Astrocyte (in vitro differentiated cells and primary cell): ENCODE measurements at regions not wholly inside any gene's neighbourhood (a gene's known extent, or its start where the extent isn't known, plus 50 kb on each side); places are given as distances from the start of the nearest gene placed in this dataset.

Source experiments
- DNase-seq: peaks from one replicate; pipeline ENCODE4 v3.0.0-alpha.2; 2010; ENCODE audit warnings: low read depth
- FAIRE-seq: peaks from 2 replicates; lab custom pipeline; 2011; peaks lifted over from hg19 to GRCh38; lab: Jason Lieb, UNC
- H2AFZ ChIP-seq: 2 replicates; pipeline ENCODE4 v1.6.0; 2012; ENCODE audit warnings: low read depth, low read length, inconsistent platforms
- H3K27ac ChIP-seq: 2 replicates; pipeline ENCODE4 v1.5.1; 2011; ENCODE audit warnings: low read depth, low read length, inconsistent platforms
- H3K27me3 ChIP-seq: 2 replicates; pipeline ENCODE4 v1.6.0; 2011; ENCODE audit warnings: low read length, inconsistent platforms; ENCODE audit not compliant: insufficient read depth
- H3K36me3 ChIP-seq: 2 replicates; pipeline ENCODE4 v1.5.1; 2011; ENCODE audit warnings: low read length, inconsistent platforms; ENCODE audit not compliant: insufficient read depth
- H3K4me1 ChIP-seq: 2 replicates; pipeline ENCODE4 v1.5.1; 2011; ENCODE audit warnings: low read length, inconsistent platforms; ENCODE audit not compliant: insufficient read depth
- H3K4me2 ChIP-seq: 2 replicates; pipeline ENCODE4 v1.6.0; 2012; ENCODE audit warnings: low read length, inconsistent platforms
- H3K4me3 ChIP-seq: 2 replicates; pipeline ENCODE4 v1.5.1; 2011; ENCODE audit warnings: low read depth, mild to moderate bottlenecking, low read length, inconsistent platforms; ENCODE audit not compliant: insufficient read depth
- H3K79me2 ChIP-seq: 2 replicates; pipeline ENCODE4 v1.6.0; 2012; ENCODE audit warnings: mild to moderate bottlenecking, low read length, inconsistent platforms; ENCODE audit not compliant: insufficient read depth
- H3K9ac ChIP-seq: 2 replicates; pipeline ENCODE4 v1.6.0; 2012; ENCODE audit warnings: mild to moderate bottlenecking, low read length, inconsistent platforms
- H3K9me3 ChIP-seq: 2 replicates; pipeline ENCODE4 v1.5.1; 2012; ENCODE audit warnings: low read depth, mild to moderate bottlenecking, low read length, inconsistent platforms; ENCODE audit not compliant: insufficient read depth
- H4K20me1 ChIP-seq: 2 replicates; pipeline ENCODE4 v1.6.0; 2012; ENCODE audit warnings: low read length, inconsistent platforms; ENCODE audit not compliant: insufficient read depth
- H3K27ac Mint-ChIP-seq: one replicate; pipeline ENCODE4 v1.8.0; 2021; ENCODE audit warnings: mild to moderate bottlenecking, mixed read lengths; ENCODE audit not compliant: unreplicated experiment
- H3K27me3 Mint-ChIP-seq: one replicate; pipeline ENCODE4 v1.8.0; 2021; ENCODE audit warnings: low read depth, mixed read lengths; ENCODE audit not compliant: unreplicated experiment
- H3K36me3 Mint-ChIP-seq: one replicate; pipeline ENCODE4 v1.8.0; 2021; ENCODE audit warnings: low read depth, mixed read lengths; ENCODE audit not compliant: unreplicated experiment
- H3K4me1 Mint-ChIP-seq: one replicate; pipeline ENCODE4 v1.8.0; 2021; ENCODE audit warnings: low read depth, mixed read lengths; ENCODE audit not compliant: unreplicated experiment
- H3K4me3 Mint-ChIP-seq: one replicate; pipeline ENCODE4 v1.8.0; 2021; ENCODE audit warnings: mild to moderate bottlenecking, moderate library complexity, mixed read lengths; ENCODE audit not compliant: unreplicated experiment
- H3K9me3 Mint-ChIP-seq: one replicate; pipeline ENCODE4 v1.8.0; 2021; ENCODE audit warnings: mild to moderate bottlenecking, mixed read lengths; ENCODE audit not compliant: unreplicated experiment
- CTCF ChIP-seq: IDR thresholded peaks from 2 replicates; pipeline ENCODE4 v1.5.1; 2011; ENCODE audit warnings: low read depth, mild to moderate bottlenecking, inconsistent platforms, low read length, moderate library complexity; ENCODE audit not compliant: insufficient read depth
- EZH2 ChIP-seq: IDR thresholded peaks from 2 replicates; pipeline ENCODE4 v1.6.1; 2012; ENCODE audit warnings: mild to moderate bottlenecking, low read length, inconsistent platforms; ENCODE audit not compliant: insufficient read depth

- no peaks in the 10 kb centered on the region for H3K27me3 Mint-ChIP-seq
- H3K27ac ChIP-seq: no peak overlapping the region
- no peak for FAIRE-seq
Measured at GRCh38 chr18:25451077-25451658, 99.2 kb upstream of the ZNF521 start.

GRCh38 chr18:25449046-25449445, 97.1 kb upstream of the ZNF521 start:
- H3K9me3 Mint-ChIP-seq: peaks cover 6% of the 10 kb centered on the region
- no peak overlapping the region for H3K9ac ChIP-seq
- no peaks in the 10 kb centered on the region for H3K36me3 ChIP-seq
- no peaks in the 10 kb centered on the region for H3K4me1 ChIP-seq
- H3K9me3 ChIP-seq: no peaks in the 10 kb centered on the region
- H3K4me1 Mint-ChIP-seq: peaks cover 11% of the 10 kb centered on the region
- no peaks in the 10 kb centered on the region for H4K20me1 ChIP-seq
- no peak overlapping the region for H3K4me3 Mint-ChIP-seq
- no peak overlapping the region for H3K27ac Mint-ChIP-seq
- no peak overlapping the region for H3K27ac ChIP-seq
- H3K27me3 Mint-ChIP-seq: no peaks in the 10 kb centered on the region
- H2AFZ ChIP-seq: no peak overlapping the region
- H3K27me3 ChIP-seq: no peaks in the 10 kb centered on the region
- TF ChIP-seq CTCF (no peak), EZH2 (no peak)
- no peaks in the 10 kb centered on the region for H3K36me3 Mint-ChIP-seq
- no peak overlapping the region for H3K4me3 ChIP-seq
- FAIRE-seq (no peak), DNase-seq (no peak)
- H3K4me2 ChIP-seq: no peak overlapping the region
- no peaks in the 10 kb centered on the region for H3K79me2 ChIP-seq

More at GRCh38 chr18:25451077-25451658, 99.2 kb upstream of the ZNF521 start:
- H3K4me1 ChIP-seq: no peaks in the 10 kb centered on the region
- Mint-ChIP-seq H3K4me3 (no peak overlapping the region), H3K27ac (no peak overlapping the region), H3K9me3 (peaks cover 6% of the 10 kb centered on the region), H3K36me3 (no peaks in the 10 kb centered on the region), H3K4me1 (peaks cover 19% of the 10 kb centered on the region)
- H3K36me3 ChIP-seq: no peaks in the 10 kb centered on the region
- H3K9me3 ChIP-seq: no peaks in the 10 kb centered on the region
- no peak for TF ChIP-seq CTCF
- no peak for TF ChIP-seq EZH2
- no peaks in the 10 kb centered on the region for H3K27me3 ChIP-seq
- DNase-seq: no peak
- H2AFZ ChIP-seq: no peak overlapping the region
- H4K20me1 ChIP-seq: no peaks in the 10 kb centered on the region
- H3K9ac ChIP-seq: no peak overlapping the region
- H3K4me2 ChIP-seq: no peak overlapping the region
- no peaks in the 10 kb centered on the region for H3K79me2 ChIP-seq
- no peak overlapping the region for H3K4me3 ChIP-seq

GRCh38 chr18:25446972-25447371, 95.0 kb upstream of the ZNF521 start:
- FAIRE-seq: no peak

More at GRCh38 chr18:25446972-25447371, 95.0 kb upstream of the ZNF521 start:
- Mint-ChIP-seq H3K4me3 (no peak overlapping the region), H3K27ac (no peak overlapping the region), H3K36me3 (no peaks in the 10 kb centered on the region), H3K27me3 (no peaks in the 10 kb centered on the region), H3K9me3 (peaks cover 6% of the 10 kb centered on the region), H3K4me1 (peaks cover 8% of the 10 kb centered on the region)
- DNase-seq: no peak
- Histone ChIP-seq H3K4me3 (no peak overlapping the region), H3K4me1 (no peaks in the 10 kb centered on the region), H3K36me3 (no peaks in the 10 kb centered on the region), H3K9me3 (no peaks in the 10 kb centered on the region), H3K27me3 (no peaks in the 10 kb centered on the region), H3K27ac (no peak overlapping the region), H4K20me1 (no peaks in the 10 kb centered on the region), H3K79me2 (no peaks in the 10 kb centered on the region), H3K9ac (no peak overlapping the region), H2AFZ (no peak overlapping the region), H3K4me2 (no peak overlapping the region)
- no peak for TF ChIP-seq EZH2
- TF ChIP-seq CTCF: no peak
